ENCODE measurements at regions not wholly inside any gene's neighbourhood (a gene's known extent, or its start where the extent isn't known, plus 50 kb on each side); places are given as distances from the start of the nearest gene placed in this dataset.

- DNase-seq (no peak), ATAC-seq (no peak)
- Mint-ChIP-seq H3K4me3 (no peak overlapping the region), H3K4me1 (ENCODE audit: low read depth) (no peaks in the 10 kb centered on the region), H3K27ac (no peak overlapping the region), H3K27me3 (ENCODE audit: low read depth) (no peaks in the 10 kb centered on the region), H3K9me3 (ENCODE audit: insufficient read depth) (no peaks in the 10 kb centered on the region), H3K36me3 (ENCODE audit: low read depth) (no peaks in the 10 kb centered on the region)
- CTCF ChIA-PET: no interaction called here
- POLR2A ChIA-PET: no interaction called here
Measured at GRCh38 chr7:118006979-118007378, 133.7 kb upstream of the CTTNBP2 start.

GRCh38 chr7:118009419-118009818, 136.2 kb upstream of the CTTNBP2 start:
- CTCF ChIA-PET: no interaction called here
- no peaks in the 10 kb centered on the region for H3K4me1 Mint-ChIP-seq (ENCODE audit: low read depth)
- ATAC-seq (no peak), DNase-seq (no peak)
- H3K36me3 Mint-ChIP-seq (ENCODE audit: low read depth): no peaks in the 10 kb centered on the region
- H3K27me3 Mint-ChIP-seq (ENCODE audit: low read depth): no peaks in the 10 kb centered on the region
- POLR2A ChIA-PET: no interaction called here
- H3K4me3 Mint-ChIP-seq: no peak overlapping the region
- no peaks in the 10 kb centered on the region for H3K9me3 Mint-ChIP-seq (ENCODE audit: insufficient read depth)
- no peak overlapping the region for H3K27ac Mint-ChIP-seq

GRCh38 chr7:118011652-118012051, 138.4 kb upstream of the CTTNBP2 start:
- no peaks in the 10 kb centered on the region for H3K27me3 Mint-ChIP-seq (ENCODE audit: low read depth)
- DNase-seq (no peak), ATAC-seq (no peak)
- no peaks in the 10 kb centered on the region for H3K9me3 Mint-ChIP-seq (ENCODE audit: insufficient read depth)
- H3K36me3 Mint-ChIP-seq (ENCODE audit: low read depth): no peaks in the 10 kb centered on the region
- no peak overlapping the region for H3K4me3 Mint-ChIP-seq
- no peaks in the 10 kb centered on the region for H3K4me1 Mint-ChIP-seq (ENCODE audit: low read depth)
- no peak overlapping the region for H3K27ac Mint-ChIP-seq
- ChIA-PET CTCF (no interaction called here), POLR2A (no interaction called here)

- no peaks in the 10 kb centered on the region for H3K27me3 Mint-ChIP-seq (ENCODE audit: low read depth)
- no peak for DNase-seq
- no peaks in the 10 kb centered on the region for H3K9me3 Mint-ChIP-seq (ENCODE audit: insufficient read depth)
- CTCF ChIA-PET: no interaction called here
- H3K4me1 Mint-ChIP-seq (ENCODE audit: low read depth): no peaks in the 10 kb centered on the region
- no peaks in the 10 kb centered on the region for H3K36me3 Mint-ChIP-seq (ENCODE audit: low read depth)
- POLR2A ChIA-PET: no interaction called here
- no peak overlapping the region for H3K4me3 Mint-ChIP-seq
- no peak overlapping the region for H3K27ac Mint-ChIP-seq
- ATAC-seq: no peak
Measured at GRCh38 chr7:118013252-118014010, 140.2 kb upstream of the CTTNBP2 start.

GRCh38 chr7:118022546-118022945, 149.3 kb upstream of the CTTNBP2 start:
- Mint-ChIP-seq H3K4me3 (no peak overlapping the region), H3K36me3 (ENCODE audit: low read depth) (no peaks in the 10 kb centered on the region), H3K4me1 (ENCODE audit: low read depth) (no peaks in the 10 kb centered on the region), H3K27ac (no peak overlapping the region), H3K9me3 (ENCODE audit: insufficient read depth) (no peaks in the 10 kb centered on the region), H3K27me3 (ENCODE audit: low read depth) (no peaks in the 10 kb centered on the region)
- ATAC-seq (no peak), DNase-seq (no peak)
- POLR2A ChIA-PET: no interaction called here
- CTCF ChIA-PET: no interaction called here

GRCh38 chr7:118026791-118027190, 153.6 kb upstream of the CTTNBP2 start:
- Mint-ChIP-seq H3K4me3 (no peak overlapping the region), H3K4me1 (ENCODE audit: low read depth) (no peaks in the 10 kb centered on the region), H3K27me3 (ENCODE audit: low read depth) (no peaks in the 10 kb centered on the region), H3K9me3 (ENCODE audit: insufficient read depth) (no peaks in the 10 kb centered on the region), H3K36me3 (ENCODE audit: low read depth) (no peaks in the 10 kb centered on the region), H3K27ac (no peak overlapping the region)
- POLR2A ChIA-PET: no interaction called here
- ATAC-seq (no peak), DNase-seq (no peak)
- CTCF ChIA-PET: no interaction called here

GRCh38 chr7:118028226-118028625, 155.0 kb upstream of the CTTNBP2 start:
- Mint-ChIP-seq H3K4me1 (ENCODE audit: low read depth) (no peaks in the 10 kb centered on the region), H3K4me3 (no peak overlapping the region), H3K36me3 (ENCODE audit: low read depth) (no peaks in the 10 kb centered on the region), H3K27ac (no peak overlapping the region), H3K27me3 (ENCODE audit: low read depth) (no peaks in the 10 kb centered on the region), H3K9me3 (ENCODE audit: insufficient read depth) (no peaks in the 10 kb centered on the region)
- ATAC-seq (no peak), DNase-seq (no peak)
- CTCF ChIA-PET: interaction anchor here (0.6 kb wide), 1 partner anchor 740 kb away, joined by 4 read pairs; no protein-coding TSS in a partner anchor
- POLR2A ChIA-PET: no interaction called here

GRCh38 chr7:118029826-118030422, 154.0 kb upstream of the LSM8 start:
- H3K27ac Mint-ChIP-seq: no peak overlapping the region
- H3K4me3 Mint-ChIP-seq: no peak overlapping the region
- H3K9me3 Mint-ChIP-seq (ENCODE audit: insufficient read depth): no peaks in the 10 kb centered on the region
- DNase-seq: no peak
- CTCF ChIA-PET: no interaction called here
- no peaks in the 10 kb centered on the region for H3K27me3 Mint-ChIP-seq (ENCODE audit: low read depth)
- ATAC-seq: no peak
- H3K4me1 Mint-ChIP-seq (ENCODE audit: low read depth): no peaks in the 10 kb centered on the region
- POLR2A ChIA-PET: no interaction called here
- H3K36me3 Mint-ChIP-seq (ENCODE audit: low read depth): no peaks in the 10 kb centered on the region

GRCh38 chr7:118033273-118033672, 150.7 kb upstream of the LSM8 start:
- POLR2A ChIA-PET: no interaction called here
- ATAC-seq: no peak
- no peaks in the 10 kb centered on the region for H3K4me1 Mint-ChIP-seq (ENCODE audit: low read depth)

GRCh38 chr7:118039963-118040489, 143.9 kb upstream of the LSM8 start:
- Mint-ChIP-seq H3K9me3 (ENCODE audit: insufficient read depth) (no peaks in the 10 kb centered on the region), H3K4me3 (no peak overlapping the region), H3K4me1 (ENCODE audit: low read depth) (no peaks in the 10 kb centered on the region), H3K27ac (no peak overlapping the region), H3K36me3 (ENCODE audit: low read depth) (no peaks in the 10 kb centered on the region), H3K27me3 (ENCODE audit: low read depth) (no peaks in the 10 kb centered on the region)
- no peak for ATAC-seq
- POLR2A ChIA-PET: no interaction called here
- CTCF ChIA-PET: no interaction called here
- DNase-seq: no peak

More at GRCh38 chr7:118033273-118033672, 150.7 kb upstream of the LSM8 start:
- Mint-ChIP-seq H3K27ac (no peak overlapping the region), H3K36me3 (ENCODE audit: low read depth) (no peaks in the 10 kb centered on the region), H3K9me3 (ENCODE audit: insufficient read depth) (no peaks in the 10 kb centered on the region), H3K27me3 (ENCODE audit: low read depth) (no peaks in the 10 kb centered on the region), H3K4me3 (no peak overlapping the region)
- DNase-seq: no peak
- CTCF ChIA-PET: no interaction called here

- H3K27ac Mint-ChIP-seq: no peak overlapping the region
- ChIA-PET CTCF (no interaction called here), POLR2A (no interaction called here)
- no peaks in the 10 kb centered on the region for H3K4me1 Mint-ChIP-seq (ENCODE audit: low read depth)
- no peaks in the 10 kb centered on the region for H3K9me3 Mint-ChIP-seq (ENCODE audit: insufficient read depth)
- DNase-seq (no peak), ATAC-seq (no peak)
- no peaks in the 10 kb centered on the region for H3K36me3 Mint-ChIP-seq (ENCODE audit: low read depth)
- no peak overlapping the region for H3K4me3 Mint-ChIP-seq
- H3K27me3 Mint-ChIP-seq (ENCODE audit: low read depth): no peaks in the 10 kb centered on the region
Measured at GRCh38 chr7:118040562-118040961, 143.4 kb upstream of the LSM8 start.

GRCh38 chr7:118041251-118041878, 142.6 kb upstream of the LSM8 start:
- ChIA-PET CTCF (no interaction called here), POLR2A (no interaction called here)
- H3K27ac Mint-ChIP-seq: no peak overlapping the region
- DNase-seq (no peak), ATAC-seq (no peak)
- H3K4me3 Mint-ChIP-seq: no peak overlapping the region
- H3K36me3 Mint-ChIP-seq (ENCODE audit: low read depth): no peaks in the 10 kb centered on the region
- no peaks in the 10 kb centered on the region for H3K4me1 Mint-ChIP-seq (ENCODE audit: low read depth)
- H3K9me3 Mint-ChIP-seq (ENCODE audit: insufficient read depth): no peaks in the 10 kb centered on the region
- H3K27me3 Mint-ChIP-seq (ENCODE audit: low read depth): no peaks in the 10 kb centered on the region

Data from activated CD8-positive, alpha-beta T cell treated with anti-CD3 and anti-CD28 coated beads, Interleukin-2, amount 10 ng/mL, durations not matched to agents 7 days and 5 days (primary cell).